NCI-H2227 treated with DMSO at 0.1 percent for 48 hours (cell line): ENCODE measurements at regions not wholly inside any gene's neighbourhood (a gene's known extent, or its start where the extent isn't known, plus 50 kb on each side); places are given as distances from the start of the nearest gene placed in this dataset.
A peak's percentile ranks its signal among the peaks of the same experiment; 100 is the strongest.
"Not testable (repeated sequence)": the region's sequence is repeated elsewhere in the genome, so short reads cannot be mapped to it uniquely, and the experiment has no call there.

Experiments
- DNase-seq: peaks from one replicate; lab custom pipeline; 2025; lab: John Stamatoyannopoulos, UW

DNA sequence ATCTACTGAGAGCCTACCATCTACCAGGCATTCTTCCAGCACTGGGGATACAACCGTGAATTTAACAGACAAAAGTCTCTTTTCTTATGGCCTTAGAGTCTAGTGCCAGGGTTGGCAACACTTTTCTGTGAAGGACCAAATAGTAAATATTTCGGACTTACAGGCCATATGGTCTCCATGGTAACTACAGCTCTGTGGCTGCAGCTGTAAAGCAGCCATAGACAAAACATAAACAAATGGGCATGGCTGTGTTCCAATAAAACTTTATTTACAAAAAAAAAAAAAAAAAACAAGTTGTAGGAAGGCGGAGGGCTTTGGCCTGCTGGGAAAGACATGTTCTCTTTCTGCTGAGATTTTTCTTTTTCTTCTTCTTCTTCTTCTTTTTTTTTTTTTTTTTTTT is 98.7 kb downstream of the ABCC12 start:
- DNase-seq: no peak

DNA sequence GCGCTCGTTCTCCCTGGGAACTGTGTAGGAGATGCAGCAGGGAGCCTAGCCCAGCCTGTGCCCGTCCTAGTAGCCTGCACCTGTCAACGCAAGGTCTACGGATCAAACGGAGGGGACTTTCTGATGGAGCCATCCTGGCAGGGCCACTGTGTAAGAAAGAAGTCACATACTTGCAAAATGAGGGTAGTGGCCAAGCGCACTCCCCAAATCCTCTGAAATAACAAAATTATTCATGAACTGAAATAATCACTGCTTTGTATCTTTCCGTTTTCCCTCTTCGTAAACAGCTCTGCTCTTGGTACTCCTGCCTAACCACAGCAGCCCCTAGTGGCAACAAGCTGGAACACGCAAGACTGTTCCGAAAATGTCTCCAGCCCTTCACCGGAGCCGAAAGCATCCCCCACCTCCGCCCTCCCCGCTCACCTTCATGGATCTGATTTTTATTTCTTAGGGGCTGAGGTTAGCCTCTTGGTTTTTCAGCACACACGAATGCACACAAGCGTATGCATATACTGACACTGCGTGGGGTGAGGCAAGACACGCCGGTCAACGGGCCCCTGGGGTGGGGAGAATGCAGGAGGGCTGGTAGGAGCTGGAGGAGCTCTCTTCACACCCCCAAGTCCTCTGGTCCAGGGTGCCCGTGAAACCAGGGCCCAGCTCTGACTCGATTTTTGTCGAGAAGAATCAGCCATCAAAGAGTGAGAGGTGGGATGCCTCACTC is 100.8 kb downstream of the ABCC12 start:
- peak; percentile 74 for DNase-seq

DNA sequence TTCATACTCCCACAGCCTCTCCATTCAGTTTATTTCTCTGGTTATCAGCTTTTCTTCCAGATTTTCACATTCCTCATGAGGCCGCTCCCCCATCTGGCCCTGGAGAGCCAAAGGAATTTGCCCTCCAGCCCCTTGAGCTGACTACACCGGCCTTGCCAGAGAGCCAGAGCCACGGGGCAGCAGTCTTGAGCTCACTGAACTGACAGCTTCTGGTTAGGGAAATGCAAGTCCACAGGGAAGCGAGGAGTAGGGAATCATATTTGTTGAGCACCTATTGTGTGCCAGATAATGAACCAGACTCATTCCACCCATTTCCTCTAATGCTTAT is 102.4 kb downstream of the ABCC12 start:
- DNase-seq: no peak

DNA sequence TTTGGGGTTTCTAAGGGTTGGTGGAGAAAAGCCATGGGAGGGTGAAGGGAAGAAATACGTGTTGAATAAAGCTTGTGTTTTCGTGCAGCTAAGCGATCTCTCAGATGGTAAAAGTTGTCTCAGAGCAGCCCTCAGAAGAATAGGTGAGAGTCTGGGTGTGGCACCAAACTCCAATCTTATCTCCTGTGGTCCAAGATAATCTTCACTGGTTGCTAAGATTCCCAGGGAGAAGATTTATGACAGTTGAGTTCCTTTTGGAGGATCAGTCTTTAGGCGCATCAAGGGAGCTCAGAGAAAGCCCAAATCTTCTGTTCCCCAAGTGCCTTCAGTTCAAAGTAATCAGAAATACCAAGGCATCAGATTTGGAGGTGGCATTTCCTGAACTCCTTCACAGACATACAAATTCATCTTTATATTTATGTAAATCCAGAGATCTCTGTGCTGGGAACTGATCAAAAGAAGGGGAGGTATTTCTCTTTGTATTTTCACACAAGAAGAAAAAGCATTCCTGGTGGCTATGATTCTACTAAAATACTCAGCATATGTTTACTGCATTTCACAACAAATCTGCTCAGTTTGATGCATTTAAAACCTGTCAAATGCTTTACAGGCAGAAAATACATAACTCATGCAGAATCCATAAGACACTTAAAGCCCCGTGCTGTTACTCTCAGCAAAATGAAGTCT is 102.9 kb downstream of the ABCC12 start:
- no peak for DNase-seq

DNA sequence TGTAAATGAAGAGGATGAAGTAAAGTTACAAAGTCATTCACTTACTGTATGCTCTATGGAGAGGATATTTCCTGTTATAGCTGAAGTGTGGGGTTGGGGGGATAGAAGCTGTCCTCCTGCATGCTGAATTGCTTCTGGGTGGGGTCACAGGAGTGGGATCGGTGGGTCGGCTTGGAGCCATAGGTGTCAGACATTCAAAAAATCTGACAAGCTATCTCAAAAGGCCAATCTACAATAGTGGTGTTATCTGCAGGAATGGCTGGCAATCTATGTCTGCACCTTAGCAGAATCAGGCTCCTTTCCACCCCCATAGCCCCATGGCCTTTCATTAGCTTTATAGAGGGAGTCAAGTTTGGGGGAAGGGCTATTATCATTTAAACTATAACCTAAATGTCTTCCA is 104.9 kb downstream of the ABCC12 start:
- DNase-seq: no peak

DNA sequence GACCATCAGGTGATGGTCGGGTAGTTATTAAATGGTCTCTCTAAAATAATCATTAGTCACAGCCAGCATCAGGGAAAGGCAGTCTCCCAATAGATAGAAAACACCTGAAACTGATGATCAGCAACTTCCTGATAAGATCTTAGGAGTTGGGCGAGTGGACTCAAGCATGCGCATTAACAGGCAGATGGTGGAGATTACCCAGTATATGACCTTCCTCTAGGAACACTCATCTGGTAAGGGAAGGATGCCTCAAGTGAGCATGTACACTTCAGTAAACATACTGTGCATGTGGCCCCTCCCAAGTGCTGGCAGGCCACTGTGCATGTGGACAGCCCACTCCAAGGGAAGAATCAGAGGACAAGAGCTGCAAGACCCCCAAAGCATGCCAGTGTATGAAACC is 105.9 kb downstream of the ABCC12 start:
- DNase-seq: no peak

DNA sequence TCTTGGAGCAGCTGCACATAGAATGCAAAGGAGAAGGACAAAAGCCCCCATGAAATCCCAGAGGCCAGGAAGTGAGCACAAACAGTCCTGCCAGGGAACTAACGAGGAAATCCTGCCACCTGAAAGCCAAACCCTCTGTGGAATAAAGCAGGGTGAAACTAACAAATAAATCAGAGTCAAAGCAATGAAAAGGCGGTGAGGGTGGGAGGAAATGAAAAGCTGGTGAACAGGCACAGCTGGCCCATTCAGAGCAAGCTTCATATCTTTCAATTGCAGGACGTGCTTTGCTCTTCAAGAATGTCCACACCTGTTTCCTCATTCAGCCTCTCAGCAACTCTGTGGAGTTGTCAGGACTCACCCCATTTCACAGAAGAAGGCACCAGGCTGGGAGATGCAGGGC is 108.1 kb downstream of the ABCC12 start:
- no peak for DNase-seq

DNA sequence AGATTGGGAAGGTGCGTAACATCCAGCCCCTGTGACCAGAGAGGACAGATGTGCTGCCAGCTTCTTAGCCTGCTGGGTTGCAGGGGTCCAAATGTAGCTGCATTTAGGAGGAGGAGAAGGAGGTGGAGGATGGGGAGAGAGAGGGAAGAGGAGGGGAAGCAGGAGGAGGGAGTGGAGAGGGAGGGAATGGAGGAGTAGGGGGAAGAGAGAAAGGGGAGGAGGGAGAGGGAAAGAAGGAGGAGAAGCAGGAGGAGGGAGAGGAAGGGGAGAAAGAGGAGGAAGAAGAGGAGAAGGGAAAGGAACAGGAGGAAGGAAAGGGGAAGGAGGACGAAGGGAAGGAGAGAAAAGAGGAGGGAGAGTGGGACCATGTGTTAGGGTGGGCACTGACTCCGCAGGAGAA is 108.6 kb downstream of the ABCC12 start:
- DNase-seq: no peak

DNA sequence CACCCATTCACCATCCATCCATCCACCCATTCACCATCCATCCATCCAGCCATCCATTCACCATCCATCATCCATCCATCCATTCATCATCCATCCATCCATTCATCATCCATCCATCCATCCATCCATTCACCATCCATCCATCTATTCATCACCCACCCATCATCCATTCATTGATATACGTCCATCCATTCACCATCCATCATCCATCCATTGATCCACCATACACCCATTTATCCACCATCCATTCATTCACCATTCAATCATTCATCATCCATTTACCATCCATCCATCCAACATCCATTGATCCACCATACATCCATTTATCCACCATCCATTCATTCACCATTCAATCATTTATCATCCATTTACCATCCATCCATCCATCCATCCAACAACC is 111.7 kb downstream of the ABCC12 start:
- no peak for DNase-seq

DNA sequence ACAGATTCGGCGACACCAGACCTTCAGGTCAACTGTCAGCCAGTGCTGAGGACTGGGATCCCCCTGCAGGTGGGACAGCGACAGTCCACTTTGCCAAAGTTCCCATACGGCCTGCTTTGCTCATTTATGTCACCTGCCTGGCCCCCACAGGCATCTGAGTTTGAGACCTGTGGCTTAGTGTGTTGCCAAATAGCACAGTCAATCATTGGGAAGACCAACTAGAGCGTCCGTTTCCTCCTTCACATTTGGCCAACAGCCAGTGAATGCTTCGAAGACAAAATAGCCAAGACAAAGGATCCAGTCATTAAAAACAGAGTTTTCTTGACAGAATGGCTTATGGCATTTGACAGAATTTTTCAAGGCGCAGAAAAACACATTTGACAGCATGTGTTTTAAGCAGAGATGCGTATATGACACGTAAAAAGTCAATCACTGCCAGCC is 113.8 kb downstream of the ABCC12 start:
- no peak for DNase-seq

DNA sequence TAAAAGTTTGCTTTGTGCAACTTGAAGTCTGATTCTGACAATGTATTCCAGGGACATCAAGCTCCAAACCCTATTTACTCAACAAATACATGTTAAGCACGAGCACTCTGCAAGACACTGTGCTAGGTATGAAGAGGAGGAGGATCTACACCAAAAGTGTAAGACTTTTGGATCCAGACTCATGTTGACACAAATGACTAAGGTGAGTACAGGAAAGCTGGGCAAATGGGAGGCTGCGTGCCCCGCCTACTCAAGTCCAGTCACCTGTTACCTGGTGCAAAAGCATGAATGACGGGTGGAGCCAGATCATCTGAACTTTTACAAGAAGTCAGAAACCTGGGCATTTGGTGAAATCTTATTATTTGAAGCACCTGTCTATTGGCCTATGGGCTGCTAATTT is 120.7 kb downstream of the ABCC12 start:
- DNase-seq: no peak

DNA sequence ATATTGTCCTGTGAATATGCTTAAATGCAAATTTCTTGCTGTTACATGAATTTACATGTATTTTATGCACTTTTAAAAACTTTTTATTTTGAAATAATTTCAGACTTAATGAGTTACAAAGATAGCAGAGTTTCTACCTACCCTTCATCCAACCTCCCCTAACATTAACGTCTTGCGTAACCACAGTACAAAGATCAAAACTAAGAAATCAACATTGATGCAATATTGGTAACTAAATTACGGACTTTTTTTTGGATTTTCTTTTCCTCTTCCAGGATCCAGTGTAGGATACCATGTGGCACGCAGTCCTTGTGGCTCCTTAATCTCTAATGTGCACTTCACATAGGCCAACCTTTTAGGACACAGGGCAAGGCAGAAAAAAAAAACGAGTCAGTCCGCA is 124.9 kb downstream of the ABCC12 start:
- DNase-seq: no peak

DNA sequence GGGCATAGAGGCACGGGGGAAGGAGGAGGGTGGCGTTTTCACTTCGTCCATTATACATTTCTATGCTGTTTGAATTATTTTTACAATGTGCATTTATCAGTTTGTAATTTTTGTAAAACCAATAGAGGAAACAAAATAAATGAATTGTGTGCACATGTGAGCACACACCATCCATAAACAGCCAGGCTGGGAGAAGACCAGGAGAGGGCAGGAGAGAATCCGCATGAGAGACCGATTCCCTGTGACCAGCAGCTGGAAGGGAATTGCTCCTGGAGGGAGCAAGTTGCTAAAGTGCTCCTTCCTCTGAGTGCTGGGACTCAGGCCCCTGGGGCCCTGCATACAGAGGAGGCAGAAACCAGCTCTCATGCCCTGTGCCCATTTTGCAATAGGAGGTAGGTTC is 126.0 kb downstream of the ABCC12 start:
- DNase-seq: no peak

DNA sequence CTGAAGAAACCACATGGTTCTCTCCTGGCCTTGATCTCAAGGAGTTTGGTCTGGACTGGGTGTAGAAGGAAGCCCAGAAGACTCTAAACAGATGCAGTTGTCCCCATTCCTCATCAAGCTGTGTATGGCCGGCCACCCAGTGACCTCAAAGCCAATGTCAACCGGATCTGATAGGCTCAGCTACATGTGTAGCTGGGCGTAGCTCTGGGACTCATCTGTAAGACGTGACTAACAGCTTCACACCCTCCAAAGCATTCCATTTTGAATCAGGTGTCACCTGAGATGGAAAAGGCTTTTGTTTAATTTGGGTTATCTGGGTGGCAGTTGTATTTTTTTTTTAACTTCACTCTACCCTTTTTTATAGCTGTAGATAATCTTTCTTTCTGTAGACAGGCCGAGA is 130.4 kb downstream of the ABCC12 start:
- DNase-seq: no peak

DNA sequence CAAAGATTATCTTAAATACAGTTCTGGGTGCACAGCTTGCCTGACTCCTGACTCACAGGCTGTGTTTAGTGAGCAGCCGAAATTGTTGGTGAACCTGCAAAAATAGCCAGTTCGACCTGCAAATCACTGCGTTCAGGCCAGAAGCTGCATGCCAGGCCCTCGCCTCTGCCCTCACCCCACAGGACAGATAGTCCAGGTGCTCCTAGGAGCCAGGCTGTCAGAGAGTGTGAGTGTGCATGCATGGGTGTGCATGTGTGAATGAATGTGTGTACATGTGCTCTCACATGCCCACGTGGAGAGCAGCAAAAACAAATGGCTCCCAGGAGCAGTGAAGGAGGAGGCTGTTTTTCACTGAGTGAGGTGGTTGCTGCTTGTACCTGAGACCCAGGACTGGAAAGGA is 131.8 kb downstream of the ABCC12 start:
- peak; percentile 45 for DNase-seq

DNA sequence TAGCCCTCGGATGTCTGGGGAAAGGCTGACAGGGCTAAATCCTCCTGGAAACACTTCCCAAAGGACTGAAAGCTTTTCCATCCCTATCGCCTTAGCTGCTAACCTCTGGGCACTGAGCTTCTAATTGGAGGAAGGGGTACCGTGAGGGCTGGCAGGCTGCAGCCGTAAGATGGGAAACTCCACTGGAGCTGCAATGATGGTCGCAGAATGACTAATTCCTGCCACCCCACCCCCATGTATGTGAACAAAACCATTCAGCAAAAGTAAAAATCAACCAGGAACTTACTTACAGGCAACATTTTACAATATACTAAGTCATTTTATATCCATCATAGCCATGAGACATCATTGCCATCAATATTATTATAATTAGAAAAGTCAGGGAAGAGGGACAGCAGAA is 133.3 kb downstream of the ABCC12 start:
- DNase-seq: no peak

DNA sequence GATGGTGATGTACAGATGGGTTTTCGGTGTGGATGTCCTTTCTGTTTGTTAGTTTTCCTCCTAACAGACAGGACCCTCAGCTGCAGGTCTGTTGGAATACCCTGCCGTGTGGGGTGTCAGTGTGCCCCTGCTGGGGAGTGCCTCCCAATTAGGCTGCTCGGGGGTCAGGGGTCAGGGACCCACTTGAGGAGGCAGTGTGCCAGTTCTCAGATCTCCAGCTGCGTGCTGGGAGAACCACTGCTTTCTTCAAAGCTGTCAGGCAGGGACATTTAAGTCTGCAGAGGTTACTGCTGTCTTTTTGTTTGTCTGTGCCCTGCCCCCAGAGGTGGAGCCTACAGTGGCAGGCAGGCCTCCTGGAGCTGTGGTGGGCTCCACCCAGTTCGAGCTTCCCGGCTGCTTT is 135.2 kb downstream of the ABCC12 start:
- DNase-seq: not testable (repeated sequence)

DNA sequence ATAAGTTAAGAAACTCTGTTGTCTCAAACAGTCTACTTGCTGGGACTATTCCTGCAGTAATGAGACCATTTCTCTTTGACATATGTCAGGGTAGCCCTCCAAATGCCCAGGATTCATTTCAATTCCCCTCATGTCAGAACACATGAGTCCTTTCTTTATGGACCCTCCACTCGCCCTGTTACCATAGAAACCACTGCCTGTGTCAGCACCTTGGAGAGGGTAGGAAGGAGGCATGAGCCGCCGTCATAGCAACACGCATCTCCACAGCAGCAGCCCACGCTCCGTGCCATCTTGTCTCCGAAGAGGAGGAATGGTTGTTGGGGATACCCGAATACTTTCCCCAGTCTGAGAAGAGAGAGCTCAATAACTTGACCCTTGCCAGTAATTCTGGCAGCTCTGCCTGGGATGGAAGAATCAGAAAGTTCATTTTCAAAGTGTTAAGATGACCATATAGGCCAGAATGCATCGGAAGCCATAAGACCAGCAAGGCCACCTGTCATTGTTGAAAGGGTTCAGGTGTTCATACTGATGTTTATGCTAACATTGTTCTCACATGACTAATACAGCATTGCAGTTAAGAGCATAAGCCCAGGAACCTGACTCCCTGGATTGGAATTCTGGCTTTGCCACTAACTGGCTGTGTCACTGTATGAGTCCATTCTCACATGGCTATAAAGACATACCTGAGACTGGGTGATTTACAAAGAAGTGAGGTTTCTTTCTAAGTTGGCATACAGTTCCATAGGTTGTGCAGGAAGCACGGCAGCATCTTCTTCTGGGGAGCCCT is 141.3 kb downstream of the ABCC12 start:
- no peak for DNase-seq

DNA sequence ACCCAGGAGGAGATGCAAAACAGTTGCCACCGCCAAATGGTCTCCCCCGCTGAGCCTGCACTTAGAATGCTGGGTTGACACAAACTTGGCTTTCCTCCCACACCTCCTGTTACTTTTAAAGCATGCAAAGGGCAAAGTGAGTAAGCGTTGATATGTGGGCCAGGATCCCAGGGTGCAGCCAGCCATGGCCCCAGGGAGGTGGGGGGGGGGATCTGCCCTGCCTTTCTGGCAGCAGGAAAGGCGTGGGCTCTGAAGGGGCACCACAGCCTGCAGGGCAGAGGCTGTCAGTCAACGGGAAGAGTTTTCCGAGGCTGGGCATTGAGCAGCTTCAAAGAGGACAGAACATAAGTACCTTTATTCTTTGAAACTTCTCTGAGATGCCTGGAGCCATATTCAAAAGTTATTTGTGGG is 142.3 kb downstream of the ABCC12 start:
- no peak for DNase-seq

DNA sequence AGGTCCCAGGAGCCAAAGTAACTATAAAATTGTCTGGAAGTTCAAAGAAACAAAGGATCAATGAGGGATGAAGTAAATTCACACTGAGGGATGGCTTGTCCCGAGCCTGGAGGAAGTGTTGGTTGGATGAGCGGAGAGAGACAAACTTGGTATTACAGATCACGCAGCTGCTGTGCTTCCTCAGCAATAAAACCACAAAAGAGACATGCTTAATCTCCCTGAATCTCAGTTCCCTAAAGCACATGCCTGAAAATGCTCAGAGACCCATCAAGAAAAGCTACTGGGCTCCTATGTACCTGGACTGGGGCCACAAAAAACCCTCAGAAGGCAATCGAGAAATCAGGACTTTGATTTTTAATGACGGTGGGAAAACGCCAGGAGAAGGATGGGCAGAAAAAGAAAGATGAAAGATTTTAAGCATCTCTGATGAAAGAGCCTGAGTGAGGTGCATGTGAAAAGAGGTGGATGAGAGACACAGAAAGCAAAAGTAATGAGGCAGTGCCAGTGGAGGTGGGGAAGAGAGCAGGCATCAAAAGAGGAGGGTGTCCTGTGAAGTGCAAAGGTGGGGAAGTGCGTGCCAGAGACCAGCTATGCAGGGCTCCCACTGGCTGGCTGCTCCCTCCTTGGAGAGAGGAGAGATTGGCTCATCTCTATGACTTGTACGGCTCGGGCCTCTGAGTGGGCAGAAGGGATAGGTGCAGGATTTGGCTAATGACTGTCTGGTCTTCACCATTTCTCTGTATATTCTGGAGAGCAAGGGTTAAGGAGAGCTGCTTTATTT is 143.7 kb downstream of the ABCC12 start:
- DNase-seq: no peak

DNA sequence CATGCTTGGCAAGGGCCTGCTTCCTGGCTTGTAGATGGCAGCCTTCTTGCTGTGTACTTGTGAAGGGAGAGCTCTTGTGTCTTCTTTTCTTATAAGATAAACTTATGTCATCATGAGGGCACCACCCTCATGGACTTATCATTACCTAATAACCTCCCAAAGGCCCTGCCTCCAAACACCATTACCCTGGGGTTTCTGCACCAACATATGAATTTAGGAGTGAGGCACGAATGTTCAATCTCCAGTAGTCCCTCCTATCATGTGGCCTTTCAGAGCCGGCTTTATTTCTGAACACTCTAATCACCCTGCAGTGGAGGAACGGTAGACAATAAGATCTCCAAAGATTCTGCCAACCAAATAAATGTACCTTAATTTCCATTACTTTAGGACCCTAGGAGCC is 144.3 kb downstream of the ABCC12 start:
- no peak for DNase-seq

DNA sequence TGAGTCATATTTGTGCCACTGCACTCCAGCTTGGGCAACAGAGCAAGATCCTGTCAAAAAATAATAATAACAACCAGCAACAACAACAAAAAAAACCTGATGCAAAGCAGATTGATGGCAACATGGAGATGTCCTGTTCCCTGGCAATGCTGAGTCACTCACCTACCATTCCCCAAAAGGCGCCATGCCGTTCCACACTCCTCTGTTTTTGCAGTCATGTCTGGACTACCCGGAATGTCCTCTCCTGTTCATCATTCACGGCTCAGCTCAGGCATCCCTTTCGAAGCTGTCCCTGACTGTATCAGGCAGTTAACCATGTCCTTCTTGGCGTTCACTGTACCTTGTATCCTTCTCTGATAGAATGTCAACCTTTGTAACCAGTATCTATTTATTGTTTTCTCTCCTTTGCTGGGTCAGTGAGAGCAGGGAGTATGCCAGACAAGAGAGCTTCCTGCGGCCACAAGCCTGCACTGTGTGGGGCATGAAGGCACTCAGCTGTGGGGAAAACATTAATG is 147.7 kb downstream of the ABCC12 start:
- no peak for DNase-seq
